Keratinocyte (primary cell): ENCODE measurements at regions not wholly inside any gene's neighbourhood (a gene's known extent, or its start where the extent isn't known, plus 50 kb on each side); places are given as distances from the start of the nearest gene placed in this dataset.

Experiments
- DNase-seq: peaks from one replicate; pipeline ENCODE4 v3.0.0-alpha.2; 2011; ENCODE audit warnings: low read depth, missing footprints, low spot score
- FAIRE-seq: peaks from 2 replicates; lab custom pipeline; 2011; peaks lifted over from hg19 to GRCh38; lab: Jason Lieb, UNC
- H2AFZ ChIP-seq: 2 replicates; pipeline ENCODE4 v1.6.0; 2012; ENCODE audit warnings: low read length, control low read depth, inconsistent platforms; ENCODE audit not compliant: control insufficient read depth
- H3K27ac ChIP-seq: 2 replicates; pipeline ENCODE4 v1.5.1; 2011; ENCODE audit warnings: low read length; ENCODE audit not compliant: control insufficient read depth, insufficient read depth
- H3K27me3 ChIP-seq: 3 replicates; pipeline ENCODE4 v1.6.0; 2011; ENCODE audit warnings: low read length; ENCODE audit not compliant: control insufficient read depth, insufficient read depth; ENCODE audit errors: extremely low read depth
- H3K36me3 ChIP-seq, 2 experiments: 2 replicates in 1 of 2; 3 replicates in 1 of 2; pipeline ENCODE4 v1.5.1; 2011; ENCODE audit warnings: low read length in 2 of 2, mild to moderate bottlenecking in 1 of 2; ENCODE audit not compliant: control insufficient read depth in 2 of 2, insufficient read depth in 2 of 2; ENCODE audit errors: extremely low read depth in 1 of 2
- H3K4me1 ChIP-seq: 3 replicates; pipeline ENCODE4 v1.5.1; 2011; ENCODE audit warnings: low read length; ENCODE audit not compliant: control insufficient read depth, insufficient read depth; ENCODE audit errors: extremely low read depth
- H3K4me2 ChIP-seq: 3 replicates; pipeline ENCODE4 v1.6.0; 2011; ENCODE audit warnings: low read depth, low read length; ENCODE audit not compliant: control insufficient read depth, insufficient read depth; ENCODE audit errors: extremely low read depth
- H3K4me3 ChIP-seq, 3 experiments: fragments of 200-600 bp in 1 of 3; sonication (generic) in 1 of 3; 2 replicates in 2 of 3; 3 replicates in 1 of 3; pipeline ENCODE4 v1.5.1; 2011 to 2016; ENCODE audit warnings: low read length in 3 of 3, mild to moderate bottlenecking in 3 of 3, control low read depth in 2 of 3, inconsistent platforms in 1 of 3, low read depth in 1 of 3, mixed read lengths in 1 of 3, mixed run types in 1 of 3, moderate library complexity in 1 of 3; ENCODE audit not compliant: control insufficient read depth in 2 of 3, insufficient read depth in 2 of 3; ENCODE audit errors: extremely low read depth in 1 of 3
- H3K79me2 ChIP-seq: 2 replicates; pipeline ENCODE4 v1.6.0; 2012; ENCODE audit warnings: low read length; ENCODE audit not compliant: control insufficient read depth, insufficient read depth
- H3K9ac ChIP-seq: 3 replicates; pipeline ENCODE4 v1.6.0; 2011; ENCODE audit warnings: low read length; ENCODE audit not compliant: control insufficient read depth, insufficient read depth; ENCODE audit errors: extremely low read depth
- H3K9me1 ChIP-seq: 3 replicates; pipeline ENCODE4 v1.6.0; 2011; ENCODE audit warnings: low read length; ENCODE audit not compliant: control insufficient read depth, insufficient read depth; ENCODE audit errors: extremely low read depth
- H3K9me3 ChIP-seq: 2 replicates; pipeline ENCODE4 v1.5.1; 2012; ENCODE audit warnings: low read depth, low read length; ENCODE audit not compliant: control insufficient read depth
- H4K20me1 ChIP-seq: 3 replicates; pipeline ENCODE4 v1.6.0; 2011; ENCODE audit warnings: low read length; ENCODE audit not compliant: control insufficient read depth, insufficient read depth; ENCODE audit errors: extremely low read depth
- EZH2 ChIP-seq: IDR thresholded peaks from one replicate; pipeline ENCODE4 v1.6.1; 2012; ENCODE audit warnings: inconsistent platforms, mild to moderate bottlenecking, low read length, moderate library complexity
- dilution Hi-C: fragments of 300-500 bp; cut with MboI; formaldehyde crosslinking; loops from one replicate; pipeline ENCODE4 v1.7.0; 2020; ENCODE audit warnings: low sequenced_read_pairs; ENCODE audit not compliant: extremely low pct_ligation_motif_present
- TF ChIP-seq, protein P1 (sequence below), 3 experiments: IDR thresholded peaks in 1 of 3; conservative IDR thresholded peaks in 1 of 3; optimal IDR thresholded peaks in 1 of 3; 2 replicates in 2 of 3; 3 replicates in 1 of 3; pipeline versions ENCODE3 to v1.5.1; 2011; ENCODE audit warnings: low read length in 3 of 3, mild to moderate bottlenecking in 3 of 3, moderate library complexity in 2 of 3, control low read depth in 1 of 3, inconsistent platforms in 1 of 3; ENCODE audit not compliant: insufficient read depth in 2 of 3; ENCODE audit errors: extremely low read depth in 1 of 3

- Histone ChIP-seq H2AFZ (no peak overlapping the region), H3K27ac (no peak overlapping the region), H3K9me3 (no peaks in the 10 kb centered on the region), H3K4me2 (no peak overlapping the region), H3K4me3 (no peak overlapping the region), H3K27me3 (no peaks in the 10 kb centered on the region), H3K36me3 (no peaks in the 10 kb centered on the region), H3K4me1 (no peaks in the 10 kb centered on the region), H3K79me2 (no peaks in the 10 kb centered on the region), H3K9ac (no peak overlapping the region), H3K9me1 (no peaks in the 10 kb centered on the region), H4K20me1 (no peaks in the 10 kb centered on the region)
- no peak for DNase-seq
- TF ChIP-seq, protein P1, sequence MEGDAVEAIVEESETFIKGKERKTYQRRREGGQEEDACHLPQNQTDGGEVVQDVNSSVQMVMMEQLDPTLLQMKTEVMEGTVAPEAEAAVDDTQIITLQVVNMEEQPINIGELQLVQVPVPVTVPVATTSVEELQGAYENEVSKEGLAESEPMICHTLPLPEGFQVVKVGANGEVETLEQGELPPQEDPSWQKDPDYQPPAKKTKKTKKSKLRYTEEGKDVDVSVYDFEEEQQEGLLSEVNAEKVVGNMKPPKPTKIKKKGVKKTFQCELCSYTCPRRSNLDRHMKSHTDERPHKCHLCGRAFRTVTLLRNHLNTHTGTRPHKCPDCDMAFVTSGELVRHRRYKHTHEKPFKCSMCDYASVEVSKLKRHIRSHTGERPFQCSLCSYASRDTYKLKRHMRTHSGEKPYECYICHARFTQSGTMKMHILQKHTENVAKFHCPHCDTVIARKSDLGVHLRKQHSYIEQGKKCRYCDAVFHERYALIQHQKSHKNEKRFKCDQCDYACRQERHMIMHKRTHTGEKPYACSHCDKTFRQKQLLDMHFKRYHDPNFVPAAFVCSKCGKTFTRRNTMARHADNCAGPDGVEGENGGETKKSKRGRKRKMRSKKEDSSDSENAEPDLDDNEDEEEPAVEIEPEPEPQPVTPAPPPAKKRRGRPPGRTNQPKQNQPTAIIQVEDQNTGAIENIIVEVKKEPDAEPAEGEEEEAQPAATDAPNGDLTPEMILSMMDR (optimal IDR thresholded peaks at IDR 0.05 in 1 of 3, IDR thresholded peaks at IDR 0.05 in 1 of 3, conservative IDR thresholded peaks at IDR 0.05 in 1 of 3; ENCODE audit: extremely low read depth in 1 of 3, insufficient read depth in 2 of 3, low read length in 3 of 3): no peak
- TF ChIP-seq EZH2: no peak
- no peak for FAIRE-seq
- dilution Hi-C loops: no loop called here
Measured at GRCh38 chr6:103687430-103687829, 1172.3 kb downstream of the HACE1 start.

- Histone ChIP-seq H3K4me3 (no peak overlapping the region), H3K9me3 (no peaks in the 10 kb centered on the region), H2AFZ (no peak overlapping the region), H3K4me2 (no peak overlapping the region), H4K20me1 (no peaks in the 10 kb centered on the region), H3K4me1 (no peaks in the 10 kb centered on the region), H3K79me2 (no peaks in the 10 kb centered on the region), H3K27me3 (no peaks in the 10 kb centered on the region), H3K36me3 (no peaks in the 10 kb centered on the region), H3K27ac (no peak overlapping the region), H3K9ac (no peak overlapping the region), H3K9me1 (no peaks in the 10 kb centered on the region)
- TF ChIP-seq, protein P1 (optimal IDR thresholded peaks at IDR 0.05 in 1 of 3, IDR thresholded peaks at IDR 0.05 in 1 of 3, conservative IDR thresholded peaks at IDR 0.05 in 1 of 3; ENCODE audit: extremely low read depth in 1 of 3, insufficient read depth in 2 of 3, low read length in 3 of 3): no peak
- TF ChIP-seq EZH2: no peak
- DNase-seq: no peak
- dilution Hi-C loops: no loop called here
- no peak for FAIRE-seq
Measured at GRCh38 chr6:103680116-103680515, 1179.6 kb downstream of the HACE1 start.
